Transverse colon (tissue), 4 donors: ENCODE measurements at regions not wholly inside any gene's neighbourhood (a gene's known extent, or its start where the extent isn't known, plus 50 kb on each side); places are given as distances from the start of the nearest gene placed in this dataset.

Source experiments
- CTCF ChIP-seq, 5 experiments: fragments of 200-600 bp in 3 of 5; fragments of 450-650 bp in 2 of 5; sonication (generic) in 3 of 5; IDR thresholded peaks; 1 replicate in 2 of 5; 2 replicates in 3 of 5; pipeline ENCODE4 v1.5.1; 2016 to 2017; ENCODE audit warnings: antibody characterized with exemption in 5 of 5, inconsistent platforms in 3 of 5, mild to moderate bottlenecking in 2 of 5, moderate library complexity in 1 of 5
- POLR2A ChIP-seq: fragments of 450-650 bp; IDR thresholded peaks from one replicate; pipeline ENCODE4 v1.6.1; 2016; ENCODE audit warnings: antibody characterized with exemption, mild to moderate bottlenecking, moderate library complexity
- POLR2AphosphoS5 ChIP-seq, 3 donors: sonication (generic); formaldehyde crosslinking; IDR thresholded peaks; one replicate each; pipeline ENCODE4 v1.6.1; 2016; ENCODE audit warnings: antibody characterized with exemption in 3 of 3

DNA sequence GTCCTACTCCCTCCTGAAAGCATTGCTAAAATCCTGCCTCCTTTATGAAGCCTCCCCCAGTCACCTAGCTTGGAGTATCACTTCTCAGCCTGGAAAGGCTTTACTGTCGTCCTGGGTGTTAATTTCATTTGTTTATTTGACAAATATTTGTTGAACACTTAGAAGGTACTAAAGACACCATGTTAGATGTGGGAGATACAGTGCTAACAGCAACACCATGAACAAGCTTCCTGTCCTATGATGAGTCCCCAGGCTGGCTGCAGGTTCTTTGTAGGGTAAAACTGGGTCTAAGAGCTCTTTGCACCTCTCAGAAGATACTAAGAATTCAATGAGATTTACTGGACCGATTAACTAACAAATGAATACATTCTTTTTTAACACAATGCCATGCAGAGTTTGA lies 109.2 kb upstream of the TMEM170B start:
- no peak for TF ChIP-seq CTCF (IDR thresholded peaks at IDR 0.05)
- TF ChIP-seq POLR2AphosphoS5 (IDR thresholded peaks at IDR 0.05) = no peak
- no peak for TF ChIP-seq POLR2A
